Activated CD4-positive, alpha-beta T cell treated with anti-CD3 and anti-CD28 coated beads, Interleukin-2, Interleukin-4, amounts not matched to agents 100 ng/mL and 50 ng/mL, durations not matched to agents 16 hours and 8 hours (primary cell): ENCODE measurements at regions not wholly inside any gene's neighbourhood (a gene's known extent, or its start where the extent isn't known, plus 50 kb on each side); places are given as distances from the start of the nearest gene placed in this dataset.
"Not testable (repeated sequence)": the region's sequence is repeated elsewhere in the genome, so short reads cannot be mapped to it uniquely, and the experiment has no call there.

Experiments
- DNase-seq: peaks from one replicate; pipeline ENCODE4 v3.0.0-alpha.2; 2020; ENCODE audit warnings: low spot score

DNA sequence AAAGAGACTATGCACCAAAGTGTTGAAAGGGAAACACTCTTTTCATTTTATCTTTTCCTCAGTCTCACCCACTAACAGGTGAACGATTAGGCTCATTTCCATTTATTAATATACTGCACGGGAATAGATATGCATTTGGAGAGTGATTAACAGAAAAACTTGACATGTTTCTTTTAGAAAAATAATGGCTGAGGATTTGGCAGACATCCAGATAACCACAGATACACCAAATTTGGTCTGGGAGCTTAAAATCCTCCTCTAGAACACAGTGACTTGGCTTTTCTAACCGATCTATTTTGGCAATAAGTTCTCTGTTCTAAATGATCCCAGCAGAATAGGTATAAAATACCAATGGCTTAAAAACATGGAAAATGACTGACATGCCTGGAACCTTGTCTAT is 459.3 kb upstream of the SGO1 start:
- no peak for DNase-seq

DNA sequence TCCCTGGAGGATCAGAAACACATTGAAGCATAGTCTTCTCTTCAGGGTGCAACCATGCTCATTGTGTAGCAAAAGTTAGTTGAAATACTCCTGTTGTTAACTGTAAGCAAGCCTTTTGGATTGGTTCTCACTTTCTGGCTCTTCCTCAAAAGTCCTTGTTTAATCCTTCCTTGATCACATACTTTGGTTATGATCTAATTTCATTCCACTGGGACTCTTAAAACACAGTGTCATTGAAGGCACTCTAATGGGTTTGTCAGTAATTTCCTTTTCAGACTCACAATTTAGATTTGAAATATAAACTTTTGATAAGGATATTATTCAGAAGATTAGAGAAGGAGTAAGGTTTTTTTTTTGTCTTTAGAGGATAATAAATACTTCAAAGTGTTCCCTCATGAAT is 451.7 kb upstream of the SGO1 start:
- no peak for DNase-seq

DNA sequence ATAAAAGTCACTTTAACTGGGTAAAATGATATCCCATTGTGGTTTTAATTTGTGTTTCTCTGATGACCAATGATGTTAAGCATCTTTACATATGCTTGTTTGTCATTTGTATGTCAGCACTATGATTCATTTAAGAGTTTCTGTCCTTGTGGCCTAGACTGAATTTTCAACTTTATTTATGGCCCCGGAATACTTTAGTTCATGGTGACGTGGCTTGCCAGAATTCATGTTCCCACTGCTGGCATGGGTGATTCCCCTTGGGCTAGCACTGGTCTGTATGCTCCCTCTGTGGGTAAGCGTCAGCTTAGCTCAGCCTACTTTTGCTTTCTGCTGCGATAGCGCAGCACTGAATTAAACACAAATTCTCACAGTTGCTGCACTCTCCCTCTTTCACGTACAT is 436.3 kb upstream of the SGO1 start:
- no peak for DNase-seq

DNA sequence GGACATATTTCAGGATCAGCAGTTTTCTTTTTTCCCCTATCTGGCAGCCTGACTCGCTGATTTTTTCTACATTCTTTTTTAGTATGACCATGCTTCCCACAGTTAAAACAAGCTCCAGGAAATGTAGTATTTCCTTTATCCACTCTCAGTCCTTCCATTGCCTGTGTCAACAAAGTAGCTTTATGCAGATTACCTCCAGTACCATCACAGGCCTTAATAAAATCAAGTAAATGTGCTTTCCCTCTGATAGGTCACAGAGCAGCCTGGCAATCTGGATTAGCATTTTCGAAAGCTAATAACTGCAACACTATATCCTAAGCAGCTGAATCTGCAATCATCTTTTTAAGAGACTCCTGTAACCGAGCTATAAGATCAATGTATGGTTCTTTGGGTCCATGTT is 432.6 kb upstream of the SGO1 start:
- not testable (repeated sequence) for DNase-seq

DNA sequence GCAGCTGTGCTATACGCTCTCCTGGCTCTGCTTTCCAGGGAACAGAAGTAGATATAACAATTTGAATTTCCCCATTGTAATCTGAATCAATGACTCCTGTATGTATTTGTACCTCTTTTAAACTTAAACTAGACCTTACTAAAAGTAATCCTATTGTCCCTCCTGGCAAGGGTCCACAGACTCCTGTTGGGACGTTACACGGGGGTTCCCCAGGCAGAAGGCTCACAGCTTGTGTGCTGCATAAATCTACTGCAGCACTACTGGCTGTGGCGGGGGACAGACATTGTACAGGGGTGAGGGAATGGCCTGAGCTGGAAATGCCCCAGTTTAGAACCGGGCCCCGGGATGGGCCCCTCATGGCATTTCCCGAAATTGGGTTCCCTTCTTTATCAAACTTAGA is 432.2 kb upstream of the SGO1 start:
- DNase-seq: not testable (repeated sequence)

DNA sequence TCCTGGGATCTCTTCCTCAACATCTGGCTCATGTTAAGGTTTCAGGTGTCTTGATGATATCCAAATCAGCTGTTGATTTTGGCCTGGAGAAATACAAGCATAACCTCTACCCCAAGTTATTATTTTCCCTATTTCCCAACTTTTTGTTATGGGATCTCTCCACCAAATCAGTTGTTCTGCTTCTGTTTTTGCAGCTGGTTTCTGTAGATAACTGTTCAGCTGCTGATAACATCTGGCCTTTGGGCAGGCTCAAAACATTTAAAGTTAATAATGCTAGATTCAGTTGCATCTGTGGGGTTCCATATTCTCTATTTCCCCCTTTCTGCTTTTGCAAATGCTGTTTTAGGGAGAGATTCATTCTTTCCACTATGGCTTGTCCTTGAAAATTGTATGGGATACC is 430.0 kb upstream of the SGO1 start:
- DNase-seq: not testable (repeated sequence)

DNA sequence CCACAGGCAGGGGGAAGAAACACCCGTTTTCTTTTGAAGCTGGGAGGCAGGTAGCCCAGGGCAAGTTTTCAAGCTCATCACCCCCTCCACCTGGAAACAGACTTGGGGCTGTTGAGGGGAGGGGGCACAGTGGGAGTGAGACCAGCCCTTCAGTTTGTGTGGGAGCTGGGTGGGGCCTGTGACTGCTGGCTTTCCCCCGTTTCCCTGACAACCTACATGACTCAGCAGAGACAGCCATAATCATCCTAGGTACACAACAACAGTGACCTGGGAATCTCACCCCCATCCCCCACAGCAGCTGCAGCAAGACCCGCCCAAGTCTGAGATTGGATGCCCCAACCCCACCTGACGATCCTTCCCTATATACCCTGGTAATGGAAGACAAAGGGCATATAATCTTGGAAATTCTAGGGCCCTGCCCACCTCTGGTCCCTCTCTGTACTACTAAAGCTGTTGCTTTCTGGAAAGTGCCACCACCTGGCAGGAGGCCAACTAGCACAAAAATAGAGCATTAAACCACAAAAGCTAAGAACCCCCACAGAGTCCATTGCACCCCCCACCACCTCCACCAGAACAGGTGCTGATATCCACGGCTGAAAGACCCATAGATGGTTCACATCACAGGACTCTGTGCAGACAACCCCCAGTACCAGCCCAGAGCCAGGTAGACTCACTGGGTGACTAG is 422.2 kb upstream of the SGO1 start:
- no peak for DNase-seq

DNA sequence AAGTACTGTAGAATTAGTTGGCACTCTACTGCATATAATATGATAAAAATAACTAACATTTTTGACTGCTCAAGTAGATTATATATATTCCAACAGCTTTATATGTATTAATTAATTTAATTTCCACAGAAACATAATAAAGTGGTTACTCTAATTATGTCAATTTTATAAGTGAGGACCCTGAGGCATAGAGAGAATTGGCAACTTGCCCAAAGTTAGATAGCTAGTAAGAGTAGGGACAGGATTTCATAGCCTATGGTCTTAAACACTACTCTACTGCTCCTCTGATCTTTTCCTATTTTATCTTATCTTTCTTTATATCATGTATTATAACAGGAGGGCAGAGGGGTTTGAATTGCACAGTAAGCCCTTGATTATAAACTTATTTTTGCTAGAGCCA is 418.7 kb upstream of the SGO1 start:
- DNase-seq: no peak

DNA sequence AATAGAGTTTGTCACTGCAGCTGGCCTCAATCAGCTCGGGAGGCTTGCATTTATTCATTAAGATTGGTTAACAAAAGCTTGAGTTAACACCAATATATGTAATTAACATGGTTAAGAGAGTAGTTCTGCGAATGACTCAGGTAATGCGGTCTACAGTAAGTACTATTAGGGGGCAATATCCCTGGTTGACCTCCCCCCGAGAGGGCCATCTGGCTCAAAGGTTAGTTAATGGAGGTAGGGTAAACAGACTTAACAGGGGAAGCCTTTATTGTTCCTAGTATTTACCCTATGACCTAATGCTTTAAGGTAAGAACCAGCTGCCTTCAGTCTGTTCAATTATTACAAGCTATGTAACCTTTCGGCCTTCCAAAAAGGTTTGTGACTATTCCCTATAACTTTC is 403.3 kb upstream of the SGO1 start:
- DNase-seq: no peak

DNA sequence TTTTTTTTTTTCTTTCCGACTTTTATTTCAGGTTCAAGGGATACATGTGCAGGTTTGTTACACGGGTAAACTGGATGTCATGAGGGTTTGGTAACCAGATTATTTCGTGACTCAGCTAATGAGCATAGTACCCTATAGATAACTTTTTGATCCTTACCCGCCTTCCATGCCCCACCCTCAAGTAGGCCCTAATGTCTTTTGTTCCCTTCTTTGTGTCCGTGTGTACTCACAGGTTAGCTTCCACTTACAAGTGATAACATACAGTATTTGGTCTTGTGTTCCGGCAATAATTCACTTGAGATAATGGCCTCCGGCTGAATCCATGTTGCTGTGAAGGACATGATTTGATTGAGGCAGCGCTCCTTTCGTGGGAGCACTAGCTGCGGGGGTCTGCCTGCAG is 402.8 kb upstream of the SGO1 start:
- DNase-seq: no peak

DNA sequence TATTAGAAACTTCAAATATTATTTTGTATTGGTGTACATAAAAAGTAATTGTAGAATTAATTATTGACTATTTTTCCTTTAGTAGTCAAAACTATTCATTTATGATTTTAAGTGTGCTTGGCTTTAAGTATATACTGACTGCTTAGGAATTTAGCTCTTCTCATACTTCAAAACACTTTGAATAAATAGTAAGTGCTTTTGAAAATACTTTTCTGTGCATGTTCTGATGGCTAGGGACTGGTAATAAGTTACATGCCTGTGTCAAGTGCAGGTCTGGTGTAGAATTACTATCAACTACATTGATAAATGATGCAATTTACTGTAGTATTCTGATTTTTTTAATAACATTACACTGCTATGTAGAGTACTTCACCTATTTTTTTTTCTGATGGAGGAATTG is 397.6 kb upstream of the SGO1 start:
- no peak for DNase-seq

DNA sequence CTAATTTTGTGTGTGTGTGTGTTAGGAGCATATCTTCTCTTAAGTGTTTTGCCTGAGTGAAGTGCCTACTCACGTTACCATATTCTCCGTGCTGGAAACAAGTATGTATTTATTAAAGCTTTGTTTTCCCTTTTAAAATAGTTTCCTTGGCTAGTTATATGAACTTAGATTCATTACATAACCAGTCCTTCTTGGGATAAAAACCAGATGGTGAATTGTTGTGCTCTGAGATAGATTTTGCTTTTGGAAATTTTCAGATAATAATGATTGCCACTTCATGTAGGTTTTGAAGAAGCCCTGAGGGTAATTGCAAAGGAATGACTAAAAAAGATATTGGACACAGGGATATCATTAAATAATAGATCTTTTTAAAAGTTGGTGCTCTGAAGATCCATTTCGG is 390.2 kb upstream of the SGO1 start:
- DNase-seq: no peak

DNA sequence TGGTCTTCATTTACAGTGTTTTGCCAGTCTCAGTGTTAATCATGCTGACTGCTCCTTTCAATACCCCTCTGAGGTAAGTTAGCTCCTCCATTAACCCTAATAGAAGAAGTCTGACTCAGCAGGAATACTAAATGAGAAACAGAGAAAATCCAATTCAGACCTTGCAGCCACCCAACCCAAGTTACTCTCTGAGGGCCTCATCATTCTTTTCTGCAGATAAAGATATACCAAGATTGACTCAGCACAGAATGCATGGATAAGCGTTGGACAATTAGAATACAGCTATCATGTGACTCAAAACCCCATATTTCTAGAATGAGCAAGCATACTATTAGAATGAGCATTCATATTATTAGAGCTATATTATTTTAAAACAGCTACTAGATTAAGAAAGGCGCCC is 389.1 kb upstream of the SGO1 start:
- no peak for DNase-seq

DNA sequence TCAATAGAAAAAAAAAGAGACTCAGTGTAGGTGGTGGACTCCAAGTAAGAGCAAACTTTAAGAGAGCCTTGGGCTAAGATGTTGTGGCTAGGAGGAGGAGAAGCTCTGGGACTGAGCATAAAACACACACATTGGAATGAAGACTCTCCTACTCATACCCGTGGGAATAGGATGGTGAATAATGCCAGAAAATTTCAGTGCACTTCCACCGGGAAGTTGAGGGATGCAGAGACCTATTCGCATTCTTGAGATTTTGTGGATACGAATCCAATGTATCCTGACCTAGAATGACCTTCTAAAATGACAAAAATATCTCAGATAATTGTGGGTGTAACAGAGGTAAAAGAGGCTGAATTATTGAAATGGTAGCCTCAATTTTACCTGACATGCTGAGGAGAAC is 388.7 kb upstream of the SGO1 start:
- DNase-seq: no peak

DNA sequence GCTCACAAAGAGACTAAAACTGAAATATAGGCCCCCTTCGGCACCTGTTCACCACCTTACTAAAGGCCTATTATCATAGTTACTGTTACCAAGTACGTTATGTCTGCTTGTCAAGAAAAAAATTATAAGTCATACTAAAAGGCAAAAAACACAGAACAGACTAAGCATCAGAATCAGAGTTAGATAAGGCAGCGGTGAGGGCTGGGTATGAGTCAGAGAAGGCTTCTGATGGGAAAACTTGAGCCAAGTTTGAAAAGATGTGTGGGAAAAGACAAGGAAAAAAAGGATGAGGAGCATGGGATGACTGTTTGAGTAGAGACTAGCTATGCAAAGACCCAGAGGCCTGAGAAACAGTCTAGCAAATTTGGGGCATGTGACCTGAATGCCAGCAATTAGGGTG is 387.2 kb upstream of the SGO1 start:
- DNase-seq: no peak

DNA sequence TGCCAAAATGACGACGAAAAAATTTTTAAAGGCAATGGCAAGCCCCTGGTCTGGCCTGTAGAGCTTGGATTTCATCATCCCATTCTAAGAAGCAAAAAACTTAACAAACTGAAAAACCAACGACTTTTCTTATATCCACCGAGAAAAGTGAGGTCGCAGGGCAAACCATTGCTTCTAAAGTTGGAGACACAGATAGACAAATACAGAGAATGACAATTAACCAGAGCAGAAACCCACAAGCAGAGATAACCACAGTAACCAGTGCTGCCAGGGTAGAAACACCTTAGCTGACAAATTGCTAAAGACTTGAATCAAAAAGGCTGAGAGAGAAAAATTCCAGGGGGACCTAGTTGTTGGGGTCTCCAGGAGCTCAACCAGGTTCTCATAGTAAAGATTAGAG is 386.5 kb upstream of the SGO1 start:
- no peak for DNase-seq

DNA sequence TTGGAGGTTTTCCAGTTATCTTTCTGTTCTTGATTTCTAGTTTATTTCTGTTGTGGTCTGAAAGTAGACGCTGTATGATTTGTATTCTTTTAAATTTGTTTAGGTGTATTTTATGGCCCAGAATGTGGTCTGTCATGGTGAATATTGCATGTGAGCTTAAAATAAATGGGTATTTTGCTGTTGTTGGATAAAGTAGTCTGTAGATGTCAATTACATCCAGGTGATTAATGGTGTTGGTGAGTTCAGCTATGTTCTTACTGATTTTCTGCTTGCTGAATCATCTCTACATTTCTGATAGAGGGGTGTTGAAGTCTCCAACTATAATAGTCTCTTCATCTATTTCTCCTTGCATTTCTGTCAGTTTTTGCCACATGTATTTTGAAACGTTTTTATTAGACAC is 383.3 kb upstream of the SGO1 start:
- no peak for DNase-seq

DNA sequence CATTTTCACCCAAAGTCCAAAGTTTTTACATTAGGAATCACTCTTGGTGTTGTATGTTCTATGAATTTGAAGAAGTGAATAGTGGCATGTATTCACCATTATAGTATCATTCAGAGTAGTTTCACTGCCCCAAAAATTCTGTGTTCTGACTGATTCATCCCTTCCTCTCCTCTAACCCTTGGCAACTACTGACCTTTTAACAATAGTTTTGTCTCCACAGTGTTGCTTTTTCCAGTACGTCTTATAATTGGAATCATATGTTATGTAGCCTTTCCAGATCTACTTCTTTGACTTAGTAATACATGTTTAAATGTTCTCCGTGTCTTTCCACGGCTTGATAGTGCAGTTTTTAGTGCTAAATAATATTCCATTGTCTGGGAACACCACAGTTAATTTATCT is 379.0 kb upstream of the SGO1 start:
- no peak for DNase-seq

DNA sequence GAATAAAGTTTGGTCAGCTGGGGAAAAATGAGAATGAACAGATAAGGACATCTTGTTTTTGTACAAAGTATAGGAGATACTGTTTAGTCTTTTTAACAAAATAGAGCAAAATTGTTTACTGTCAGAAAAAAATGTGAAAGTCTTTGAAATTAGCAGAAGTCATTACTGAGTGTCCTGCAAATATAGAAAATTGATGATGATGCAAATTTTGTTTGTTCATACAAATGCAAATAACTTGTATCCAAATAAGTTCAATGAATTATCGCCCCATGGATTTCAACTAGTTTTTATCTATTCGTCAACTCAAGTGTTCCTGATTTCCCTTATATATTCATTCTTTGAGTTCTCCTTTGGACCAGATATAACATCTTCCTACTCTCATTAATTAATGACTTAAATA is 378.0 kb upstream of the SGO1 start:
- no peak for DNase-seq

DNA sequence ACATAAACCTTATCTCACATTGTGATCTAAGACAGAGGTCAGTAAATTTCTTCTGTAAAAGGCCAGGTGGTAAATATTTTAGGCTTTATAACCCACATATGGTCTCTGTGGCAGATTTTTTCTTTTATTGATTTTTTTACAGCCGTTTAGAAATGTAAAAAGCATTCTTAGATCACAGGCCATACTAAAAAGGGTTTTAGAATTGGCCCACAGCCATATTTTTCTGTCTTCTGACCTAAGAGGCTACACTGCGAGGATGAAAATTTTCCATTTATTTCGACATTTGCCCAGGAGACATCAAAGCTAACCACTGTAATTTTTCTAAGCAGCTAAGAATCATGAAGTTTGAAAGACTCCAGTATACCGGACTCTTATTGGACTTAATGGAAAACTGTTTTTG is 377.2 kb upstream of the SGO1 start:
- DNase-seq: no peak

DNA sequence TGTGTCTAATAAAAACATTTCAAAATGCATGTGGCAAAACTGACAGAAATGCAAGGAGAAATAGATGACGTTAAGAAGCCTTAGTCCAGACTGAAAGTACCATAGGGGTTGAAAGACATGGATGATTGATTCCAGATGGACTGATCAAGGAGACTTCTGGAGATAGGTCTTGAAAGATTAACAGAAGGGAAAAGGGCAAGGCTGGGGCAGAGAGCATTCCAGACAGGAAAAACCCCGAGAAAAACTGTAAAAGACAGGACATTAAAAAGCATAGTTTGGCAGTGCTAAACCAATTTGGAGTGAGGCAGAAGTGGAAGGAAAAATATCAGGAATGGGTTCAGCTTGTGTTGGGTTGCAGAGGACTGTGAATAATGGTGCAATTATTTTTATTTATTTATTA is 375.2 kb upstream of the SGO1 start:
- no peak for DNase-seq

DNA sequence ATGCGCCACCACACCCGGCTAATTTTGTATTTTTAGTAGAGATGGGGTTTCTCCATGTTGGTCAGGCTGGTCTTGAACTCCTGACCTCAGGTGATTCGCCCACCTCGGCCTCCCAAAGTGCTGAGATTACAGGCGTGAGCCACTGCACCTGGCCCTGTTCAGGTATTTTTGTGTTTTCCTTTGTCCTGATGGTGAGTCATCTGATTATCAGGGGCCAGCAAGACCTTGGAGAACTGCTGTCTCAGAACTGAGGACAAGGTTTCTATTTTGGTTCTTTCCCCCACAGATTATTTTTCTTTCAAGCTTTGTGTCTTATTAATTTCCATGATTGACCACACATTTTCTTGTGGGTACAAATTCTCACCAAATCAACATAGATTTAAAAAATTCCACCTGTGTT is 374.4 kb upstream of the SGO1 start:
- DNase-seq: not testable (repeated sequence)

DNA sequence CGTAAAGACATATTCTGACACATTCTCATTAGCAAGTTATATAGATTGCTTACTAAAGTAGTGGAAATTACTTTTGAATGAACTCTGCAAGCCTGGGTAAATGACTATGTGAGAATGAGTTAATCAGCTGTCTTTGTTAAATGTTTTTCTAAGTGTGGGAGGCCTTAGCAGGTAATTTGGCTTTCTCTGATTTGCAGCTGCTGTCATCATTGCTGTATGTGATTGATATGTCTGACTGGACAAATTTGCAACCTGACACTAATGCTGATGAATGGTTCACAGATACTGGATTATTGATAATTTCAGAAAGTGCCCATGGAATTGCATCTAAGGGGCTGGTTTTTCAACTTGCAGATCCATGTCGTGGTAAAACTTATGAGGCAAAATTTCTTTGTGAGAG is 372.2 kb upstream of the SGO1 start:
- DNase-seq: no peak

DNA sequence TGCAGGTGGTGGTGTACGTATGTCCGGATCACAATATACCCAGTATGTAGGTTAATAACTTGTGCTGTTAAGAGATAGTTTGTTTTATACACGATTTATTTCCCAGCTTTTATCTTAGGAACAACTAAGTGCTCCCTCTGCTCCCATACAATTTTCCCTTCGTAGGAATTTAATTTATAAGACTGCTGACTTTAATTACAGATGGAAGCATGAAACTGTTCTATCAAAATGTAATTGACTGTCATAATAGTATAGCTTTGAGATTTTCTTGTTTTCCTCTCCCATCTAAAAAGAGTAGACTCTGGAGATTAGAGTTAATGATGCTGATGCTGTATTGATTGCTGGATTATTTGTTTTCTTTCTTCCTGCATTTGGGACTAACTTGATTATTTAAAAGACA is 370.7 kb upstream of the SGO1 start:
- DNase-seq: no peak
